NCI-H510A (cell line): ENCODE measurements at regions not wholly inside any gene's neighbourhood (a gene's known extent, or its start where the extent isn't known, plus 50 kb on each side); places are given as distances from the start of the nearest gene placed in this dataset.

Experiments used
- DNase-seq: peaks from one replicate; lab custom pipeline; 2025; lab: John Stamatoyannopoulos, UW

- DNase-seq = no peak
Measured at GRCh38 chr1:177847843-177848242, 122.0 kb downstream of the SEC16B start.

GRCh38 chr1:177838907-177839485, 130.9 kb downstream of the SEC16B start:
- no peak for DNase-seq

- no peak for DNase-seq
Measured at GRCh38 chr1:177833631-177834030, 136.2 kb downstream of the SEC16B start.

- DNase-seq = no peak
Measured at GRCh38 chr1:177830531-177831135, 139.2 kb downstream of the SEC16B start.

- DNase-seq = no peak
Measured at GRCh38 chr1:177825276-177825901, 144.5 kb downstream of the SEC16B start.

GRCh38 chr1:177824508-177824982, 145.3 kb downstream of the SEC16B start:
- no peak for DNase-seq

- DNase-seq = no peak
Measured at GRCh38 chr1:177820213-177820612, 149.6 kb downstream of the SEC16B start.

GRCh38 chr1:177817937-177818875, 151.7 kb downstream of the SEC16B start:
- DNase-seq = no peak

- DNase-seq = no peak
Measured at GRCh38 chr1:177812650-177813049, 157.2 kb downstream of the SEC16B start.

- no peak for DNase-seq
Measured at GRCh38 chr1:177812144-177812543, 157.7 kb downstream of the SEC16B start.

- no peak for DNase-seq
Measured at GRCh38 chr1:177811429-177811828, 158.4 kb downstream of the SEC16B start.

GRCh38 chr1:177809819-177810218, 160.0 kb downstream of the SEC16B start:
- peak; percentile 8 for DNase-seq

- DNase-seq = no peak
Measured at GRCh38 chr1:177802304-177802703, 167.6 kb downstream of the SEC16B start.

GRCh38 chr1:177801790-177802189, 168.1 kb downstream of the SEC16B start:
- no peak for DNase-seq

- DNase-seq = peak; percentile 55
Measured at GRCh38 chr1:177800400-177801088, 169.3 kb downstream of the SEC16B start.

GRCh38 chr1:177799746-177800145, 170.1 kb downstream of the SEC16B start:
- DNase-seq = no peak

GRCh38 chr1:177798614-177799013, 171.2 kb downstream of the SEC16B start:
- DNase-seq = no peak

- DNase-seq = no peak
Measured at GRCh38 chr1:177796561-177796960, 173.3 kb downstream of the SEC16B start.

- DNase-seq = no peak
Measured at GRCh38 chr1:177794376-177794991, 175.4 kb downstream of the SEC16B start.

- no peak for DNase-seq
Measured at GRCh38 chr1:177793900-177794299, 176.0 kb downstream of the SEC16B start.

- DNase-seq = no peak
Measured at GRCh38 chr1:177790566-177790965, 179.3 kb downstream of the SEC16B start.
